GM23338 (cell line): ENCODE measurements at regions not wholly inside any gene's neighbourhood (a gene's known extent, or its start where the extent isn't known, plus 50 kb on each side); places are given as distances from the start of the nearest gene placed in this dataset.
A peak's percentile ranks its signal among the peaks of the same experiment; 100 is the strongest.

Source experiments
- ATAC-seq: fragments of 200-7000 bp; cut with Tn5 transposase; 3 replicates; pipeline ENCODE4 v1.9.1; 2020
- DNase-seq: peaks from one replicate; pipeline ENCODE4 v3.0.0-alpha.2; 2015; ENCODE audit warnings: low spot score
- H2AFZ ChIP-seq: fragments of 200-600 bp; sonication (generic); 2 replicates; pipeline ENCODE4 v1.8.0; 2016; ENCODE audit warnings: antibody characterized with exemption, mild to moderate bottlenecking, moderate library complexity
- H3F3A ChIP-seq: fragments of 200-600 bp; sonication (generic); replicated peaks from 2 replicates; pipeline ENCODE4 v1.8.0; 2017; ENCODE audit warnings: antibody characterized with exemption, mixed run types, low read depth
- H3K27ac ChIP-seq: fragments of 200-600 bp; sonication (generic); 2 replicates; pipeline ENCODE4 v1.6.1; 2016; ENCODE audit warnings: low read depth
- H3K27me3 ChIP-seq: fragments of 200-600 bp; sonication (generic); 2 replicates; pipeline ENCODE4 v1.8.0; 2016; ENCODE audit warnings: mild to moderate bottlenecking, mixed run types, moderate library complexity; ENCODE audit not compliant: insufficient read depth
- H3K36me3 ChIP-seq: fragments of 200-600 bp; sonication (generic); 2 replicates; pipeline ENCODE4 v1.8.0; 2016; ENCODE audit warnings: mild to moderate bottlenecking; ENCODE audit not compliant: insufficient read depth
- H3K4me1 ChIP-seq: fragments of 200-600 bp; sonication (generic); 2 replicates; pipeline ENCODE4 v1.8.0; 2016; ENCODE audit warnings: mild to moderate bottlenecking, moderate library complexity; ENCODE audit not compliant: insufficient read depth
- H3K4me2 ChIP-seq: fragments of 200-600 bp; sonication (generic); 2 replicates; pipeline ENCODE4 v1.7.1; 2017; ENCODE audit warnings: mixed run types
- H3K4me3 ChIP-seq: fragments of 200-600 bp; sonication (generic); 2 replicates; pipeline ENCODE4 v1.6.1; 2016; ENCODE audit warnings: mixed run types
- H3K79me2 ChIP-seq: fragments of 200-600 bp; sonication (generic); replicated peaks from 2 replicates; pipeline ENCODE4 v1.8.0; 2017; ENCODE audit warnings: mild to moderate bottlenecking; ENCODE audit not compliant: insufficient read depth
- H3K9me2 ChIP-seq: fragments of 200-600 bp; sonication (generic); 2 replicates; pipeline ENCODE4 v1.8.0; 2017; ENCODE audit not compliant: insufficient read depth
- H4K20me1 ChIP-seq: fragments of 200-600 bp; sonication (generic); replicated peaks from 2 replicates; pipeline ENCODE4 v1.8.0; 2017; ENCODE audit warnings: mild to moderate bottlenecking; ENCODE audit not compliant: insufficient read depth
- H3K27ac Mint-ChIP-seq: 2 replicates; pipeline ENCODE4 v1.8.0; 2020; ENCODE audit warnings: inconsistent platforms, mild to moderate bottlenecking, moderate library complexity, mixed read lengths
- H3K27me3 Mint-ChIP-seq: 3 replicates; pipeline ENCODE4 v1.8.0; 2022; ENCODE audit warnings: low read depth, mild to moderate bottlenecking, moderate library complexity, mixed read lengths, inconsistent platforms; ENCODE audit not compliant: insufficient read depth, poor library complexity
- H3K36me3 Mint-ChIP-seq: 3 replicates; pipeline ENCODE4 v1.8.0; 2021; ENCODE audit warnings: low read depth, mild to moderate bottlenecking, inconsistent platforms, moderate library complexity, mixed read lengths
- H3K4me1 Mint-ChIP-seq: 3 replicates; pipeline ENCODE4 v1.8.0; 2020; ENCODE audit warnings: mild to moderate bottlenecking, inconsistent platforms, mixed read lengths
- H3K4me3 Mint-ChIP-seq: 3 replicates; pipeline ENCODE4 v1.8.0; 2021; ENCODE audit warnings: moderate library complexity, mild to moderate bottlenecking, inconsistent platforms, mixed read lengths
- H3K9me3 Mint-ChIP-seq: 3 replicates; pipeline ENCODE4 v1.8.0; 2020; ENCODE audit warnings: moderate library complexity, mild to moderate bottlenecking, inconsistent platforms, mixed read lengths
- CTCF ChIP-seq, 2 experiments: fragments of 200-600 bp in 1 of 2; sonication (generic) in 1 of 2; conservative IDR thresholded peaks; 2 replicates each; pipeline versions ENCODE4 v1.5.1 to v1.6.1; 2016 to 2017; ENCODE audit warnings: antibody characterized with exemption in 2 of 2, low read depth in 2 of 2, mild to moderate bottlenecking in 2 of 2, moderate library complexity in 1 of 2
- ETS1 ChIP-seq: IDR thresholded peaks from 2 replicates; pipeline ENCODE4 v1.6.1; 2016; ENCODE audit warnings: antibody characterized with exemption
- EZH2 ChIP-seq: fragments of 200-600 bp; sonication (generic); IDR thresholded peaks from one replicate; pipeline ENCODE4 v1.8.0; 2017; ENCODE audit warnings: antibody characterized with exemption, mild to moderate bottlenecking, low read depth; ENCODE audit not compliant: unreplicated experiment
- EZH2phosphoT487 ChIP-seq: fragments of 200-600 bp; sonication (generic); IDR thresholded peaks from one replicate; pipeline ENCODE4 v1.8.1; 2018; ENCODE audit warnings: antibody characterized with exemption; ENCODE audit not compliant: unreplicated experiment
- JUNB ChIP-seq: IDR thresholded peaks from one replicate; pipeline ENCODE4 v1.6.1; 2016; ENCODE audit warnings: antibody characterized with exemption; ENCODE audit not compliant: unreplicated experiment
- NANOG ChIP-seq: IDR thresholded peaks from 2 replicates; pipeline ENCODE4 v1.6.1; 2016; ENCODE audit warnings: antibody characterized with exemption, borderline replicate concordance
- POLR2AphosphoS5 ChIP-seq: IDR thresholded peaks from 2 replicates; pipeline ENCODE4 v1.6.1; 2016; ENCODE audit warnings: antibody characterized with exemption, low read depth
- REST ChIP-seq: IDR thresholded peaks from one replicate; pipeline ENCODE4 v1.6.1; 2018; ENCODE audit warnings: antibody characterized with exemption; ENCODE audit not compliant: unreplicated experiment
- STAT1 ChIP-seq: IDR thresholded peaks from one replicate; pipeline ENCODE4 v1.6.1; 2016; ENCODE audit warnings: antibody characterized with exemption; ENCODE audit not compliant: unreplicated experiment
- ZNF114 ChIP-seq: fragments of 250-450 bp; sonication (Bioruptor Pico); IDR thresholded peaks from 2 replicates; pipeline ENCODE4 v1.5.0; 2020; ENCODE audit warnings: mild to moderate bottlenecking, moderate library complexity

- H3K4me2 ChIP-seq = no peak overlapping the region
- H3K79me2 ChIP-seq = no peaks in the 10 kb centered on the region
- H3K4me1 Mint-ChIP-seq = peaks cover 32% of the 10 kb centered on the region
- no peak overlapping the region for H2AFZ ChIP-seq
- no peak for DNase-seq
- ATAC-seq = peak; percentile 31; the same call in 2 of the 3 replicates
- H3K4me3 Mint-ChIP-seq = no peak overlapping the region
- H3K27me3 ChIP-seq = no peaks in the 10 kb centered on the region
- no peaks in the 10 kb centered on the region for H3F3A ChIP-seq
- no peak overlapping the region for H3K4me3 ChIP-seq
- peaks cover 1% of the 10 kb centered on the region for H3K27me3 Mint-ChIP-seq
- H3K4me1 ChIP-seq = peaks cover 18% of the 10 kb centered on the region
- TF ChIP-seq NANOG = no peak
- peak; percentile 58 for TF ChIP-seq REST
- no peaks in the 10 kb centered on the region for H3K9me3 Mint-ChIP-seq
- H3K27ac ChIP-seq = no peak overlapping the region
- H3K36me3 Mint-ChIP-seq = no peaks in the 10 kb centered on the region
- H3K36me3 ChIP-seq = no peaks in the 10 kb centered on the region
- H3K27ac Mint-ChIP-seq = no peak overlapping the region; the same call in 1 of the 2 replicates
- H3K9me2 ChIP-seq = no peaks in the 10 kb centered on the region
- H4K20me1 ChIP-seq = no peaks in the 10 kb centered on the region
Observed at GRCh38 chr1:81327743-81328142, 473.0 kb upstream of the ADGRL2 start.

GRCh38 chr1:81327103-81327710 is 473.5 kb upstream of the ADGRL2 start:
- Mint-ChIP-seq H3K36me3 (no peaks in the 10 kb centered on the region), H3K4me3 (no peak overlapping the region), H3K27me3 (peaks cover 1% of the 10 kb centered on the region), H3K4me1 (peaks cover 32% of the 10 kb centered on the region), H3K27ac (no peak overlapping the region), H3K9me3 (no peaks in the 10 kb centered on the region)
- peaks cover 18% of the 10 kb centered on the region for H3K4me1 ChIP-seq
- ATAC-seq = no peak
- H4K20me1 ChIP-seq = no peaks in the 10 kb centered on the region
- TF ChIP-seq NANOG = no peak
- no peak for TF ChIP-seq JUNB
- no peak for TF ChIP-seq ZNF114 (CRISPR knock-in tag)
- TF ChIP-seq CTCF (conservative IDR thresholded peaks at IDR 0.05; ENCODE audit: low read depth in 2 of 2) = no peak
- no peak for TF ChIP-seq EZH2
- TF ChIP-seq POLR2AphosphoS5 = no peak
- no peak for TF ChIP-seq EZH2phosphoT487
- no peak for TF ChIP-seq REST
- TF ChIP-seq STAT1 = no peak
- TF ChIP-seq ETS1 = no peak
- H3F3A ChIP-seq = no peaks in the 10 kb centered on the region
- no peak overlapping the region for H3K4me3 ChIP-seq
- no peak overlapping the region for H3K4me2 ChIP-seq
- no peaks in the 10 kb centered on the region for H3K36me3 ChIP-seq
- H3K79me2 ChIP-seq = no peaks in the 10 kb centered on the region
- H3K27me3 ChIP-seq = no peaks in the 10 kb centered on the region
- no peaks in the 10 kb centered on the region for H3K9me2 ChIP-seq
- no peak overlapping the region for H3K27ac ChIP-seq
- H2AFZ ChIP-seq = no peak overlapping the region
- DNase-seq = no peak
